ENCODE measurements at regions not wholly inside any gene's neighbourhood (a gene's known extent, or its start where the extent isn't known, plus 50 kb on each side); places are given as distances from the start of the nearest gene placed in this dataset.

- TF ChIP-seq CTCF (conservative IDR thresholded peaks at IDR 0.05) (no peak), EZH2 (IDR thresholded peaks at IDR 0.05; ENCODE audit: low read depth) (no peak)
These were observed 577.4 kb downstream of the TBL1XR1 start for GRCh38 chr3:176619833-176620232.

Data from PC-9 (cell line).